GM12872 (cell line): ENCODE measurements at regions not wholly inside any gene's neighbourhood (a gene's known extent, or its start where the extent isn't known, plus 50 kb on each side); places are given as distances from the start of the nearest gene placed in this dataset.

Source experiments
- CTCF ChIP-seq: IDR thresholded peaks from 3 replicates; pipeline ENCODE4 v1.5.1; 2011; ENCODE audit warnings: low read depth, mild to moderate bottlenecking, low read length, moderate library complexity; ENCODE audit not compliant: insufficient read depth

GRCh38 chr12:126243814-126244440 lies 1178.7 kb downstream of the AACS start:
- no peak for TF ChIP-seq CTCF

GRCh38 chr12:126247936-126248335 lies 1182.7 kb downstream of the AACS start:
- no peak for TF ChIP-seq CTCF

GRCh38 chr12:126248871-126249403 lies 1183.7 kb downstream of the AACS start:
- no peak for TF ChIP-seq CTCF

GRCh38 chr12:126258190-126258589 lies 1193.0 kb downstream of the AACS start:
- no peak for TF ChIP-seq CTCF

- no peak for TF ChIP-seq CTCF
These were observed 1197.6 kb downstream of the AACS start for GRCh38 chr12:126262829-126263228.

- no peak for TF ChIP-seq CTCF
These were observed 1203.0 kb downstream of the AACS start for GRCh38 chr12:126268222-126268621.

GRCh38 chr12:126271159-126271558 lies 1205.9 kb downstream of the AACS start:
- TF ChIP-seq CTCF, result no peak
